Myocyte (in vitro differentiated cells): ENCODE measurements at regions not wholly inside any gene's neighbourhood (a gene's known extent, or its start where the extent isn't known, plus 50 kb on each side); places are given as distances from the start of the nearest gene placed in this dataset.
"Not testable (repeated sequence)": the region's sequence is repeated elsewhere in the genome, so short reads cannot be mapped to it uniquely, and the experiment has no call there.

ENCODE experiments used
- DNase-seq: peaks from one replicate; pipeline ENCODE4 v3.0.0-alpha.2; 2012; ENCODE audit warnings: low read depth

- no peak for DNase-seq
Measured at GRCh38 chr2:150060341-150060740, 427.1 kb downstream of the RND3 start.

GRCh38 chr2:150059676-150060075, 427.8 kb downstream of the RND3 start:
- DNase-seq, result not testable (repeated sequence)

- DNase-seq, result no peak
Measured at GRCh38 chr2:150052457-150052856, 435.0 kb downstream of the RND3 start.

- no peak for DNase-seq
Measured at GRCh38 chr2:150051004-150051403, 436.5 kb downstream of the RND3 start.

GRCh38 chr2:150050036-150050435, 437.4 kb downstream of the RND3 start:
- no peak for DNase-seq

- DNase-seq, result no peak
Measured at GRCh38 chr2:150047620-150048222, 439.7 kb downstream of the RND3 start.

- no peak for DNase-seq
Measured at GRCh38 chr2:150046810-150047209, 440.7 kb downstream of the RND3 start.

- no peak for DNase-seq
Measured at GRCh38 chr2:150046211-150046610, 441.3 kb downstream of the RND3 start.

GRCh38 chr2:150045601-150046000, 441.9 kb downstream of the RND3 start:
- no peak for DNase-seq

GRCh38 chr2:150043172-150043500, 444.3 kb downstream of the RND3 start:
- DNase-seq, result no peak

- no peak for DNase-seq
Measured at GRCh38 chr2:150042500-150043171, 444.8 kb downstream of the RND3 start.

GRCh38 chr2:150041722-150042425, 445.6 kb downstream of the RND3 start:
- no peak for DNase-seq

GRCh38 chr2:150036622-150037021, 449.0 kb upstream of the MMADHC start:
- DNase-seq, result no peak

- no peak for DNase-seq
Measured at GRCh38 chr2:150034665-150035064, 447.1 kb upstream of the MMADHC start.

- no peak for DNase-seq
Measured at GRCh38 chr2:150030436-150031190, 443.0 kb upstream of the MMADHC start.

GRCh38 chr2:150028322-150028721, 440.7 kb upstream of the MMADHC start:
- DNase-seq, result no peak

GRCh38 chr2:150027164-150027563, 439.6 kb upstream of the MMADHC start:
- DNase-seq, result no peak

GRCh38 chr2:150023663-150024062, 436.1 kb upstream of the MMADHC start:
- DNase-seq, result no peak

- peak; percentile 74 for DNase-seq
Measured at GRCh38 chr2:150023044-150023443, 435.5 kb upstream of the MMADHC start.

- DNase-seq, result no peak
Measured at GRCh38 chr2:150020937-150021673, 433.5 kb upstream of the MMADHC start.

- DNase-seq, result no peak
Measured at GRCh38 chr2:150020221-150020620, 432.6 kb upstream of the MMADHC start.
